Endothelial cell of umbilical vein (primary cell): ENCODE measurements at regions not wholly inside any gene's neighbourhood (a gene's known extent, or its start where the extent isn't known, plus 50 kb on each side); places are given as distances from the start of the nearest gene placed in this dataset.

Source experiments
- CTCF ChIP-seq, 2 donors: IDR thresholded peaks; 1 replicate in 1 of 2; 2 replicates in 1 of 2; pipeline ENCODE4 v1.5.1; 2011; ENCODE audit warnings: low read length in 2 of 2, mild to moderate bottlenecking in 2 of 2, moderate library complexity in 2 of 2, control low read depth in 1 of 2, inconsistent platforms in 1 of 2, low read depth in 1 of 2; ENCODE audit not compliant: insufficient read depth in 1 of 2; ENCODE audit errors: extremely low read depth in 1 of 2
- EZH2 ChIP-seq: IDR thresholded peaks from 2 replicates; pipeline ENCODE4 v1.6.1; 2012; ENCODE audit warnings: borderline replicate concordance, low read depth, mild to moderate bottlenecking, moderate library complexity, low read length, inconsistent platforms; ENCODE audit not compliant: severe bottlenecking
- POLR2A ChIP-seq: IDR thresholded peaks from 2 replicates; pipeline ENCODE4 v1.6.1; 2012; ENCODE audit warnings: low read depth, mild to moderate bottlenecking, control low read depth, low read length

DNA sequence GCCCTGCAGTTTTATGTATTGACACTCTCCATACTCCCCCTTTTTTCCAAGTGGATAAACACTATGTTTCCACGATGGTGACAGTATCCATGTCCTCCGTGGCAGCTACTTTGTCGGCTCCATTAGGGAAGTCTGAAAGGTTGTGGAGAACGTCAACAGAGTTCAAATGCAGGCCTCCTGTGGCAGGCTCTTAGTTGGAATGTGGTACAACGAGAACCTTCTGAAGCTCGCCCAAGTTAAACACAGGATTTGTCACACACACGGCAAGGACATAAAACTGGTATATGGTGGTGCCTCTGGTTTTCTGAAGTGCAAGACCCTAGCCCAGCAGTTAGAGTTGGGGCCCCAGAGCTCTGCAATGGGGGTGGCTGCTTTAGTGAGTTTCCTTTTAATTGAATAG, 187.0 kb upstream of the TAB2 start:
- TF ChIP-seq CTCF (IDR thresholded peaks at IDR 0.05; ENCODE audit: extremely low read depth in 1 of 2, insufficient read depth in 1 of 2, low read depth in 1 of 2, low read length in 2 of 2) (no peak), POLR2A (no peak), EZH2 (no peak)
